Keratinocyte (primary cell): ENCODE measurements at regions not wholly inside any gene's neighbourhood (a gene's known extent, or its start where the extent isn't known, plus 50 kb on each side); places are given as distances from the start of the nearest gene placed in this dataset.

Experiments
- CTCF ChIP-seq, 3 experiments: IDR thresholded peaks in 1 of 3; conservative IDR thresholded peaks in 1 of 3; optimal IDR thresholded peaks in 1 of 3; 2 replicates in 2 of 3; 3 replicates in 1 of 3; pipeline versions ENCODE3 to v1.5.1; 2011; ENCODE audit warnings: low read length in 3 of 3, mild to moderate bottlenecking in 3 of 3, moderate library complexity in 2 of 3, control low read depth in 1 of 3, inconsistent platforms in 1 of 3; ENCODE audit not compliant: insufficient read depth in 2 of 3; ENCODE audit errors: extremely low read depth in 1 of 3
- EZH2 ChIP-seq: IDR thresholded peaks from one replicate; pipeline ENCODE4 v1.6.1; 2012; ENCODE audit warnings: inconsistent platforms, mild to moderate bottlenecking, low read length, moderate library complexity

DNA sequence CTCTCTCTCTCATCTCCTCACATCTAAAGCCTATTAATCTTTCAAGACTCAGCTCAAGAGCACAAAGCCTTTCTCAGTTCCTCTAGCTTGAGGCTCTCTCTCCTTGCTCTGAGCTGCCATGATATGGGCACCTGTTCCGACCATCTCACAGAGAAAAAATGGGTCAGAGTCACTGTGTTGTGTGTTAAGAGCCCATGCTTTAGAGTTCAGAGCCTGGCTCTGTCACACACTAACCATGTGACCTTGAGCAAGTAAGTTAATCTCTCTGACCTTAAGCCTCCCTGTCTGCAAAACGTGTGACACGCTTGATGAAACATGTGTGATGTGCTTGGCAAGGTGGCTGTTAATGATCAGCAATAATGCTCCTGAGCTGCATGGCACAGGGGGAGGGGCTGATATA is 245.2 kb downstream of the DLEU7 start:
- TF ChIP-seq CTCF (optimal IDR thresholded peaks at IDR 0.05 in 1 of 3, IDR thresholded peaks at IDR 0.05 in 1 of 3, conservative IDR thresholded peaks at IDR 0.05 in 1 of 3; ENCODE audit: extremely low read depth in 1 of 3, insufficient read depth in 2 of 3, low read length in 3 of 3) (no peak), EZH2 (no peak)
